ENCODE measurements at regions not wholly inside any gene's neighbourhood (a gene's known extent, or its start where the extent isn't known, plus 50 kb on each side); places are given as distances from the start of the nearest gene placed in this dataset.

DNA sequence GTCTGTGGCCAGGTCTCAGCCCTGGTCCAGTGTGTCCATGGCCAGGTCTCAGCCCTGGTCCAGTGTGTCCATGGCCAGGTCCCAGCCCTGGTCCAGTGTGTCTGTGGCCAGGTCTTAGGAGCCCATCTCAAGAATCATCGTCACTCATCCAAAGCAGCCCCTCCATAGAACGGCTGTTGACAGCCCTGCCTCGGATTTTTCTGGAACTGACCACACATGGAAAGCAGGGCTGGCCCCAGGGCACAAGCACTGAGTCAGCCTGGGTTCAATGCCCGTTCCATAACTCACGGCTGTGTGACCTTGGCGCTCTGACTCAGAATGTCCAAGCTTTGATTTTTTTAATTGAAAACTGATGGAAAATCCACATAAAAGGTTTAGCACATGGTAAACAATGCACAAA, 59.9 kb upstream of the SNTG2 start:
- TF ChIP-seq EP300 (IDR thresholded peaks at IDR 0.05; ENCODE audit: borderline replicate concordance) (no peak), TCF12 (IDR thresholded peaks at IDR 0.05; ENCODE audit: low read depth) (no peak), CREB1 (IDR thresholded peaks at IDR 0.05; ENCODE audit: low read depth) (no peak), CEBPB (IDR thresholded peaks at IDR 0.05) (no peak)
- TF ChIP-seq, protein P1, sequence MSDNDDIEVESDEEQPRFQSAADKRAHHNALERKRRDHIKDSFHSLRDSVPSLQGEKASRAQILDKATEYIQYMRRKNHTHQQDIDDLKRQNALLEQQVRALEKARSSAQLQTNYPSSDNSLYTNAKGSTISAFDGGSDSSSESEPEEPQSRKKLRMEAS (IDR thresholded peaks at IDR 0.05): no peak
